GM23338 (cell line): ENCODE measurements at regions not wholly inside any gene's neighbourhood (a gene's known extent, or its start where the extent isn't known, plus 50 kb on each side); places are given as distances from the start of the nearest gene placed in this dataset.

ENCODE experiments used
- EZH2 ChIP-seq: fragments of 200-600 bp; sonication (generic); IDR thresholded peaks from one replicate; pipeline ENCODE4 v1.8.0; 2017; ENCODE audit warnings: antibody characterized with exemption, mild to moderate bottlenecking, low read depth; ENCODE audit not compliant: unreplicated experiment
- EZH2phosphoT487 ChIP-seq: fragments of 200-600 bp; sonication (generic); IDR thresholded peaks from one replicate; pipeline ENCODE4 v1.8.1; 2018; ENCODE audit warnings: antibody characterized with exemption; ENCODE audit not compliant: unreplicated experiment
- JUNB ChIP-seq: IDR thresholded peaks from one replicate; pipeline ENCODE4 v1.6.1; 2016; ENCODE audit warnings: antibody characterized with exemption; ENCODE audit not compliant: unreplicated experiment
- ZNF114 ChIP-seq: fragments of 250-450 bp; sonication (Bioruptor Pico); IDR thresholded peaks from 2 replicates; pipeline ENCODE4 v1.5.0; 2020; ENCODE audit warnings: mild to moderate bottlenecking, moderate library complexity
- ZNF331 ChIP-seq: fragments of 250-450 bp; sonication (Bioruptor Pico); IDR thresholded peaks from 2 replicates; pipeline ENCODE4 v1.5.0; 2020; ENCODE audit warnings: low read depth, mild to moderate bottlenecking, moderate library complexity
- TF ChIP-seq, protein P1 (sequence below): IDR thresholded peaks from one replicate; pipeline ENCODE4 v1.6.1; 2018; ENCODE audit warnings: antibody characterized with exemption; ENCODE audit not compliant: unreplicated experiment
- TF ChIP-seq, protein P2 (sequence below): fragments of 250-450 bp; sonication (Bioruptor Pico); IDR thresholded peaks from 2 replicates; pipeline ENCODE4 v1.5.0; 2020; ENCODE audit warnings: mild to moderate bottlenecking, moderate library complexity
- TF ChIP-seq, protein P3 (sequence below), 2 experiments: fragments of 200-600 bp in 1 of 2; sonication (generic) in 1 of 2; conservative IDR thresholded peaks; 2 replicates each; pipeline versions ENCODE4 v1.5.1 to v1.6.1; 2016 to 2017; ENCODE audit warnings: antibody characterized with exemption in 2 of 2, low read depth in 2 of 2, mild to moderate bottlenecking in 2 of 2, moderate library complexity in 1 of 2
- TF ChIP-seq, protein P4 (sequence below): IDR thresholded peaks from 2 replicates; pipeline ENCODE4 v1.6.1; 2016; ENCODE audit warnings: antibody characterized with exemption

DNA sequence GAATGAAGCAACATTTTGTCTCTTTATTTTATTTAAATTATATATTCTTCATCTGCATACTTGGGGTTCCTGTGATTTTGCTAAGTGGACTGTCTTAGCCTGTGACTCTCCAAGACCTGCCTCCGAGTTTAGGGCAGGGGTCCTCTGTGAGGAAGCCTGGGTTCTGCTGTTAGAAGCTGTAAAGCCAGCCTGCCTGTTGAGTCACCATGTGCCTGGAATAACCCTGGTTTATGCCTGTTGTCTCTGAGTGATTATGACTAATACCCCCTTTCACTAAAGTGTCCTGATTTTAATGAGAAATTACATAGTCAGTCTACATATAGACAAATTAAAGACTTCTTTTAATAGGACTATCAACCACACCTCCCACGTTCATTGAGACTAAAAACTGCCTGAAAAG is 369.1 kb downstream of the ZNF521 start:
- TF ChIP-seq, protein P1, sequence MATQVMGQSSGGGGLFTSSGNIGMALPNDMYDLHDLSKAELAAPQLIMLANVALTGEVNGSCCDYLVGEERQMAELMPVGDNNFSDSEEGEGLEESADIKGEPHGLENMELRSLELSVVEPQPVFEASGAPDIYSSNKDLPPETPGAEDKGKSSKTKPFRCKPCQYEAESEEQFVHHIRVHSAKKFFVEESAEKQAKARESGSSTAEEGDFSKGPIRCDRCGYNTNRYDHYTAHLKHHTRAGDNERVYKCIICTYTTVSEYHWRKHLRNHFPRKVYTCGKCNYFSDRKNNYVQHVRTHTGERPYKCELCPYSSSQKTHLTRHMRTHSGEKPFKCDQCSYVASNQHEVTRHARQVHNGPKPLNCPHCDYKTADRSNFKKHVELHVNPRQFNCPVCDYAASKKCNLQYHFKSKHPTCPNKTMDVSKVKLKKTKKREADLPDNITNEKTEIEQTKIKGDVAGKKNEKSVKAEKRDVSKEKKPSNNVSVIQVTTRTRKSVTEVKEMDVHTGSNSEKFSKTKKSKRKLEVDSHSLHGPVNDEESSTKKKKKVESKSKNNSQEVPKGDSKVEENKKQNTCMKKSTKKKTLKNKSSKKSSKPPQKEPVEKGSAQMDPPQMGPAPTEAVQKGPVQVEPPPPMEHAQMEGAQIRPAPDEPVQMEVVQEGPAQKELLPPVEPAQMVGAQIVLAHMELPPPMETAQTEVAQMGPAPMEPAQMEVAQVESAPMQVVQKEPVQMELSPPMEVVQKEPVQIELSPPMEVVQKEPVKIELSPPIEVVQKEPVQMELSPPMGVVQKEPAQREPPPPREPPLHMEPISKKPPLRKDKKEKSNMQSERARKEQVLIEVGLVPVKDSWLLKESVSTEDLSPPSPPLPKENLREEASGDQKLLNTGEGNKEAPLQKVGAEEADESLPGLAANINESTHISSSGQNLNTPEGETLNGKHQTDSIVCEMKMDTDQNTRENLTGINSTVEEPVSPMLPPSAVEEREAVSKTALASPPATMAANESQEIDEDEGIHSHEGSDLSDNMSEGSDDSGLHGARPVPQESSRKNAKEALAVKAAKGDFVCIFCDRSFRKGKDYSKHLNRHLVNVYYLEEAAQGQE: no peak
- TF ChIP-seq, protein P2, sequence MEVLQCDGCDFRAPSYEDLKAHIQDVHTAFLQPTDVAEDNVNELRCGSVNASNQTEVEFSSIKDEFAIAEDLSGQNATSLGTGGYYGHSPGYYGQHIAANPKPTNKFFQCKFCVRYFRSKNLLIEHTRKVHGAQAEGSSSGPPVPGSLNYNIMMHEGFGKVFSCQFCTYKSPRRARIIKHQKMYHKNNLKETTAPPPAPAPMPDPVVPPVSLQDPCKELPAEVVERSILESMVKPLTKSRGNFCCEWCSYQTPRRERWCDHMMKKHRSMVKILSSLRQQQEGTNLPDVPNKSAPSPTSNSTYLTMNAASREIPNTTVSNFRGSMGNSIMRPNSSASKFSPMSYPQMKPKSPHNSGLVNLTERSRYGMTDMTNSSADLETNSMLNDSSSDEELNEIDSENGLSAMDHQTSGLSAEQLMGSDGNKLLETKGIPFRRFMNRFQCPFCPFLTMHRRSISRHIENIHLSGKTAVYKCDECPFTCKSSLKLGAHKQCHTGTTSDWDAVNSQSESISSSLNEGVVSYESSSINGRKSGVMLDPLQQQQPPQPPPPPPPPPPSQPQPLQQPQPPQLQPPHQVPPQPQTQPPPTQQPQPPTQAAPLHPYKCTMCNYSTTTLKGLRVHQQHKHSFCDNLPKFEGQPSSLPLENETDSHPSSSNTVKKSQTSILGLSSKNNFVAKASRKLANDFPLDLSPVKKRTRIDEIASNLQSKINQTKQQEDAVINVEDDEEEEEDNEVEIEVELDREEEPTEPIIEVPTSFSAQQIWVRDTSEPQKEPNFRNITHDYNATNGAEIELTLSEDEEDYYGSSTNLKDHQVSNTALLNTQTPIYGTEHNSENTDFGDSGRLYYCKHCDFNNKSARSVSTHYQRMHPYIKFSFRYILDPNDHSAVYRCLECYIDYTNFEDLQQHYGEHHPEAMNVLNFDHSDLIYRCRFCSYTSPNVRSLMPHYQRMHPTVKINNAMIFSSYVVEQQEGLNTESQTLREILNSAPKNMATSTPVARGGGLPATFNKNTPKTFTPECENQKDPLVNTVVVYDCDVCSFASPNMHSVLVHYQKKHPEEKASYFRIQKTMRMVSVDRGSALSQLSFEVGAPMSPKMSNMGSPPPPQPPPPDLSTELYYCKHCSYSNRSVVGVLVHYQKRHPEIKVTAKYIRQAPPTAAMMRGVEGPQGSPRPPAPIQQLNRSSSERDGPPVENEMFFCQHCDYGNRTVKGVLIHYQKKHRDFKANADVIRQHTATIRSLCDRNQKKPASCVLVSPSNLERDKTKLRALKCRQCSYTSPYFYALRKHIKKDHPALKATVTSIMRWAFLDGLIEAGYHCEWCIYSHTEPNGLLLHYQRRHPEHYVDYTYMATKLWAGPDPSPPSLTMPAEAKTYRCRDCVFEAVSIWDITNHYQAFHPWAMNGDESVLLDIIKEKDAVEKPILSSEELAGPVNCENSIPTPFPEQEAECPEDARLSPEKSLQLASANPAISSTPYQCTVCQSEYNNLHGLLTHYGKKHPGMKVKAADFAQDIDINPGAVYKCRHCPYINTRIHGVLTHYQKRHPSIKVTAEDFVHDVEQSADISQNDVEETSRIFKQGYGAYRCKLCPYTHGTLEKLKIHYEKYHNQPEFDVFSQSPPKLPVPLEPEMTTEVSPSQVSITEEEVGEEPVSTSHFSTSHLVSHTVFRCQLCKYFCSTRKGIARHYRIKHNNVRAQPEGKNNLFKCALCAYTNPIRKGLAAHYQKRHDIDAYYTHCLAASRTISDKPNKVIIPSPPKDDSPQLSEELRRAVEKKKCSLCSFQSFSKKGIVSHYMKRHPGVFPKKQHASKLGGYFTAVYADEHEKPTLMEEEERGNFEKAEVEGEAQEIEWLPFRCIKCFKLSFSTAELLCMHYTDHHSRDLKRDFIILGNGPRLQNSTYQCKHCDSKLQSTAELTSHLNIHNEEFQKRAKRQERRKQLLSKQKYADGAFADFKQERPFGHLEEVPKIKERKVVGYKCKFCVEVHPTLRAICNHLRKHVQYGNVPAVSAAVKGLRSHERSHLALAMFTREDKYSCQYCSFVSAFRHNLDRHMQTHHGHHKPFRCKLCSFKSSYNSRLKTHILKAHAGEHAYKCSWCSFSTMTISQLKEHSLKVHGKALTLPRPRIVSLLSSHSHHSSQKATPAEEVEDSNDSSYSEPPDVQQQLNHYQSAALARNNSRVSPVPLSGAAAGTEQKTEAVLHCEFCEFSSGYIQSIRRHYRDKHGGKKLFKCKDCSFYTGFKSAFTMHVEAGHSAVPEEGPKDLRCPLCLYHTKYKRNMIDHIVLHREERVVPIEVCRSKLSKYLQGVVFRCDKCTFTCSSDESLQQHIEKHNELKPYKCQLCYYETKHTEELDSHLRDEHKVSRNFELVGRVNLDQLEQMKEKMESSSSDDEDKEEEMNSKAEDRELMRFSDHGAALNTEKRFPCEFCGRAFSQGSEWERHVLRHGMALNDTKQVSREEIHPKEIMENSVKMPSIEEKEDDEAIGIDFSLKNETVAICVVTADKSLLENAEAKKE: no peak
- TF ChIP-seq, protein P3, sequence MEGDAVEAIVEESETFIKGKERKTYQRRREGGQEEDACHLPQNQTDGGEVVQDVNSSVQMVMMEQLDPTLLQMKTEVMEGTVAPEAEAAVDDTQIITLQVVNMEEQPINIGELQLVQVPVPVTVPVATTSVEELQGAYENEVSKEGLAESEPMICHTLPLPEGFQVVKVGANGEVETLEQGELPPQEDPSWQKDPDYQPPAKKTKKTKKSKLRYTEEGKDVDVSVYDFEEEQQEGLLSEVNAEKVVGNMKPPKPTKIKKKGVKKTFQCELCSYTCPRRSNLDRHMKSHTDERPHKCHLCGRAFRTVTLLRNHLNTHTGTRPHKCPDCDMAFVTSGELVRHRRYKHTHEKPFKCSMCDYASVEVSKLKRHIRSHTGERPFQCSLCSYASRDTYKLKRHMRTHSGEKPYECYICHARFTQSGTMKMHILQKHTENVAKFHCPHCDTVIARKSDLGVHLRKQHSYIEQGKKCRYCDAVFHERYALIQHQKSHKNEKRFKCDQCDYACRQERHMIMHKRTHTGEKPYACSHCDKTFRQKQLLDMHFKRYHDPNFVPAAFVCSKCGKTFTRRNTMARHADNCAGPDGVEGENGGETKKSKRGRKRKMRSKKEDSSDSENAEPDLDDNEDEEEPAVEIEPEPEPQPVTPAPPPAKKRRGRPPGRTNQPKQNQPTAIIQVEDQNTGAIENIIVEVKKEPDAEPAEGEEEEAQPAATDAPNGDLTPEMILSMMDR (conservative IDR thresholded peaks at IDR 0.05; ENCODE audit: low read depth in 2 of 2): no peak
- TF ChIP-seq JUNB: no peak
- no peak for TF ChIP-seq EZH2
- TF ChIP-seq, protein P4, sequence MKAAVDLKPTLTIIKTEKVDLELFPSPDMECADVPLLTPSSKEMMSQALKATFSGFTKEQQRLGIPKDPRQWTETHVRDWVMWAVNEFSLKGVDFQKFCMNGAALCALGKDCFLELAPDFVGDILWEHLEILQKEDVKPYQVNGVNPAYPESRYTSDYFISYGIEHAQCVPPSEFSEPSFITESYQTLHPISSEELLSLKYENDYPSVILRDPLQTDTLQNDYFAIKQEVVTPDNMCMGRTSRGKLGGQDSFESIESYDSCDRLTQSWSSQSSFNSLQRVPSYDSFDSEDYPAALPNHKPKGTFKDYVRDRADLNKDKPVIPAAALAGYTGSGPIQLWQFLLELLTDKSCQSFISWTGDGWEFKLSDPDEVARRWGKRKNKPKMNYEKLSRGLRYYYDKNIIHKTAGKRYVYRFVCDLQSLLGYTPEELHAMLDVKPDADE: no peak
- TF ChIP-seq EZH2phosphoT487: no peak
- TF ChIP-seq ZNF114: no peak
- TF ChIP-seq ZNF331 (CRISPR knock-in tag): no peak
